ENCODE measurements at regions not wholly inside any gene's neighbourhood (a gene's known extent, or its start where the extent isn't known, plus 50 kb on each side); places are given as distances from the start of the nearest gene placed in this dataset.

- Histone ChIP-seq H3K27ac (ENCODE audit: low read length) (no peak overlapping the region), H3K4me1 (ENCODE audit: control insufficient read depth, insufficient read depth, low read length) (no peaks in the 10 kb centered on the region), H3K4me3 (ENCODE audit: low read length) (no peak overlapping the region), H3K9me3 (ENCODE audit: control insufficient read depth, insufficient read depth, low read length) (no peaks in the 10 kb centered on the region), H3K27me3 (ENCODE audit: control insufficient read depth, insufficient read depth, low read length) (no peaks in the 10 kb centered on the region), H3K36me3 (ENCODE audit: control insufficient read depth, insufficient read depth, low read length) (no peaks in the 10 kb centered on the region)
- TF ChIP-seq, protein P1, sequence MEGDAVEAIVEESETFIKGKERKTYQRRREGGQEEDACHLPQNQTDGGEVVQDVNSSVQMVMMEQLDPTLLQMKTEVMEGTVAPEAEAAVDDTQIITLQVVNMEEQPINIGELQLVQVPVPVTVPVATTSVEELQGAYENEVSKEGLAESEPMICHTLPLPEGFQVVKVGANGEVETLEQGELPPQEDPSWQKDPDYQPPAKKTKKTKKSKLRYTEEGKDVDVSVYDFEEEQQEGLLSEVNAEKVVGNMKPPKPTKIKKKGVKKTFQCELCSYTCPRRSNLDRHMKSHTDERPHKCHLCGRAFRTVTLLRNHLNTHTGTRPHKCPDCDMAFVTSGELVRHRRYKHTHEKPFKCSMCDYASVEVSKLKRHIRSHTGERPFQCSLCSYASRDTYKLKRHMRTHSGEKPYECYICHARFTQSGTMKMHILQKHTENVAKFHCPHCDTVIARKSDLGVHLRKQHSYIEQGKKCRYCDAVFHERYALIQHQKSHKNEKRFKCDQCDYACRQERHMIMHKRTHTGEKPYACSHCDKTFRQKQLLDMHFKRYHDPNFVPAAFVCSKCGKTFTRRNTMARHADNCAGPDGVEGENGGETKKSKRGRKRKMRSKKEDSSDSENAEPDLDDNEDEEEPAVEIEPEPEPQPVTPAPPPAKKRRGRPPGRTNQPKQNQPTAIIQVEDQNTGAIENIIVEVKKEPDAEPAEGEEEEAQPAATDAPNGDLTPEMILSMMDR (IDR thresholded peaks at IDR 0.05): no peak
- Mint-ChIP-seq H3K4me3 (no peak overlapping the region), H3K9me3 (peaks cover 0 to 6% of the 10 kb centered on the region in 2 donors), H3K4me1 (no peaks in the 10 kb centered on the region), H3K27me3 (ENCODE audit: low read depth in 2 of 2) (no peaks in the 10 kb centered on the region), H3K36me3 (no peaks in the 10 kb centered on the region), H3K27ac (no peak overlapping the region)
- DNase-seq (no peak), ATAC-seq (no peak)
- WGBS (ENCODE audit: insufficient coverage): 80% methylated on average over 1 of the region's 1 CpG
- intact Hi-C loops (cut with micrococcal nuclease): no loop called here
These were observed 1598.4 kb upstream of the TMEM132C start for GRCh38 chr12:126668538-126668937.

DNA sequence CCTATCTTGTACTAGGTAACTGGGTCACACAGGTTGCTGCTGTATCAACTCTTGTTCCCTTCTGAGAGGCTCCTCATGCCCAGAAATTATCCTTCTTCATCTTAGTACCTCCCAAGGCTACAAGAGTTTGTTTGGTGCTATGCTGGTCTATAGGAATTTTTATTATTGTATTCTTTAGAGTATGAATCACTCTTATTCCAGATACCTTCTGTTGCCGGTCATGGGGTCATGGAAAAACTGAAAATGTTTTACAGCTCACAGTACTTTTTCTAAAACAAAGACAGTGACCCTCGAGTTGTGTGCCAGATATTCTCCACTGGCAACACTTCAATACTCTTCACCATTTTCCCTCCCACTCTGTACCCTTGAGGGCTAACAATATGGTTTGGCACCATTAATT, 1598.0 kb upstream of the TMEM132C start:
- Histone ChIP-seq H3K9me3 (ENCODE audit: control insufficient read depth, insufficient read depth, low read length) (no peaks in the 10 kb centered on the region), H3K4me3 (ENCODE audit: low read length) (no peak overlapping the region), H3K36me3 (ENCODE audit: control insufficient read depth, insufficient read depth, low read length) (no peaks in the 10 kb centered on the region), H3K27ac (ENCODE audit: low read length) (no peak overlapping the region), H3K27me3 (ENCODE audit: control insufficient read depth, insufficient read depth, low read length) (no peaks in the 10 kb centered on the region), H3K4me1 (ENCODE audit: control insufficient read depth, insufficient read depth, low read length) (no peaks in the 10 kb centered on the region)
- ATAC-seq (no peak), DNase-seq (no peak)
- intact Hi-C loops (cut with micrococcal nuclease): no loop called here
- no peaks in the 10 kb centered on the region for H3K27me3 Mint-ChIP-seq (ENCODE audit: low read depth in 2 of 2)
- no peaks in the 10 kb centered on the region for H3K4me1 Mint-ChIP-seq
- no peaks in the 10 kb centered on the region for H3K36me3 Mint-ChIP-seq
- TF ChIP-seq, protein P1 (IDR thresholded peaks at IDR 0.05): no peak
- no peak overlapping the region for H3K27ac Mint-ChIP-seq
- H3K4me3 Mint-ChIP-seq: no peak overlapping the region
- WGBS (ENCODE audit: insufficient coverage): 62% methylated on average over 2 of the region's 2 CpGs
- H3K9me3 Mint-ChIP-seq: peaks cover 0 to 6% of the 10 kb centered on the region in 2 donors

GRCh38 chr12:126676434-126676833, 1590.5 kb upstream of the TMEM132C start:
- TF ChIP-seq, protein P1 (IDR thresholded peaks at IDR 0.05): no peak
- Histone ChIP-seq H3K9me3 (ENCODE audit: control insufficient read depth, insufficient read depth, low read length) (no peaks in the 10 kb centered on the region), H3K36me3 (ENCODE audit: control insufficient read depth, insufficient read depth, low read length) (no peaks in the 10 kb centered on the region), H3K4me3 (ENCODE audit: low read length) (no peak overlapping the region), H3K27me3 (ENCODE audit: control insufficient read depth, insufficient read depth, low read length) (no peaks in the 10 kb centered on the region), H3K4me1 (ENCODE audit: control insufficient read depth, insufficient read depth, low read length) (no peaks in the 10 kb centered on the region), H3K27ac (ENCODE audit: low read length) (no peak overlapping the region)
- ATAC-seq (no peak), DNase-seq (no peak)
- H3K4me3 Mint-ChIP-seq: no peak overlapping the region
- H3K27me3 Mint-ChIP-seq (ENCODE audit: low read depth in 2 of 2): no peaks in the 10 kb centered on the region
- no peak overlapping the region for H3K27ac Mint-ChIP-seq
- intact Hi-C loops (cut with micrococcal nuclease): no loop called here
- no peaks in the 10 kb centered on the region for H3K4me1 Mint-ChIP-seq
- peaks cover 0 to 9% of the 10 kb centered on the region in 2 donors for H3K9me3 Mint-ChIP-seq
- H3K36me3 Mint-ChIP-seq: no peaks in the 10 kb centered on the region

GRCh38 chr12:126681676-126682075, 1585.3 kb upstream of the TMEM132C start:
- Histone ChIP-seq H3K36me3 (ENCODE audit: control insufficient read depth, insufficient read depth, low read length) (no peaks in the 10 kb centered on the region), H3K27ac (ENCODE audit: low read length) (no peak overlapping the region), H3K27me3 (ENCODE audit: control insufficient read depth, insufficient read depth, low read length) (no peaks in the 10 kb centered on the region), H3K9me3 (ENCODE audit: control insufficient read depth, insufficient read depth, low read length) (peaks cover 7% of the 10 kb centered on the region), H3K4me1 (ENCODE audit: control insufficient read depth, insufficient read depth, low read length) (no peaks in the 10 kb centered on the region), H3K4me3 (ENCODE audit: low read length) (no peak overlapping the region)
- ATAC-seq (no peak), DNase-seq (no peak)
- H3K4me1 Mint-ChIP-seq: no peaks in the 10 kb centered on the region
- H3K27me3 Mint-ChIP-seq (ENCODE audit: low read depth in 2 of 2): no peaks in the 10 kb centered on the region
- intact Hi-C loops (cut with micrococcal nuclease): no loop called here
- TF ChIP-seq, protein P1 (IDR thresholded peaks at IDR 0.05): no peak
- no peak overlapping the region for H3K27ac Mint-ChIP-seq
- peaks cover 7% of the 10 kb centered on the region for H3K36me3 Mint-ChIP-seq
- WGBS (ENCODE audit: insufficient coverage): 59% methylated on average over 2 of the region's 2 CpGs
- peaks cover 5 to 16% of the 10 kb centered on the region in 2 donors for H3K9me3 Mint-ChIP-seq
- H3K4me3 Mint-ChIP-seq: no peak overlapping the region

Measured in natural killer cell (primary cell).